ENCODE measurements at regions not wholly inside any gene's neighbourhood (a gene's known extent, or its start where the extent isn't known, plus 50 kb on each side); places are given as distances from the start of the nearest gene placed in this dataset.

DNA sequence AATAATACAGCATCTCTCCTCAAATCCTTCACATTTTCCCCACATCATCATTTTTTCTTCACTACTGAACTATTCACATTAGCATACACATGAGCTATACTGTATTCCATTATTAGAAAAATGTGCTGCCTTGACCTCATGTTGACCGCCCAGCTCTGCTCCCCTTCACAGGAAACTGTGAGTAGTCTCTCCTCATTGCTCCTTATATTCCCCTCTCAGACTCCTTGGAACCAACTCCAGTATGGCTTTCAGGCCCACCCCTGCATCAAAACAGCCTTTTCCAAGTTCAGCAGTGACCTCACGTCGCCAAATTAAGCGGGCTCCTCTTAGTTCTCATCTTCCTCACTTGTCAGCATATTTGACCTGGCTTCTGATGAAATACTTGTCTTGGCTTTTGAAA lies 59.2 kb upstream of the SPAG17 start:
- intact Hi-C loops (cut with DNase I) = no loop called here
- no peak for ATAC-seq
- Histone ChIP-seq H3K27me3 (no peaks in the 10 kb centered on the region), H3K9me3 (no peaks in the 10 kb centered on the region), H3K36me3 (no peaks in the 10 kb centered on the region), H3K27ac (no peak overlapping the region), H3K4me1 (no peaks in the 10 kb centered on the region), H3K4me3 (no peak overlapping the region)
- TF ChIP-seq, protein P1, sequence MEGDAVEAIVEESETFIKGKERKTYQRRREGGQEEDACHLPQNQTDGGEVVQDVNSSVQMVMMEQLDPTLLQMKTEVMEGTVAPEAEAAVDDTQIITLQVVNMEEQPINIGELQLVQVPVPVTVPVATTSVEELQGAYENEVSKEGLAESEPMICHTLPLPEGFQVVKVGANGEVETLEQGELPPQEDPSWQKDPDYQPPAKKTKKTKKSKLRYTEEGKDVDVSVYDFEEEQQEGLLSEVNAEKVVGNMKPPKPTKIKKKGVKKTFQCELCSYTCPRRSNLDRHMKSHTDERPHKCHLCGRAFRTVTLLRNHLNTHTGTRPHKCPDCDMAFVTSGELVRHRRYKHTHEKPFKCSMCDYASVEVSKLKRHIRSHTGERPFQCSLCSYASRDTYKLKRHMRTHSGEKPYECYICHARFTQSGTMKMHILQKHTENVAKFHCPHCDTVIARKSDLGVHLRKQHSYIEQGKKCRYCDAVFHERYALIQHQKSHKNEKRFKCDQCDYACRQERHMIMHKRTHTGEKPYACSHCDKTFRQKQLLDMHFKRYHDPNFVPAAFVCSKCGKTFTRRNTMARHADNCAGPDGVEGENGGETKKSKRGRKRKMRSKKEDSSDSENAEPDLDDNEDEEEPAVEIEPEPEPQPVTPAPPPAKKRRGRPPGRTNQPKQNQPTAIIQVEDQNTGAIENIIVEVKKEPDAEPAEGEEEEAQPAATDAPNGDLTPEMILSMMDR (IDR thresholded peaks at IDR 0.05) = no peak
- TF ChIP-seq POLR2A (IDR thresholded peaks at IDR 0.05) = no peak
- DNase-seq = no peak
- WGBS (ENCODE audit: insufficient coverage, low coverage, low lambda C conversion rate, missing lambda C conversion rate) = 43% methylated on average over 3 of the region's 4 CpGs

GRCh38 chr1:118243269-118243668 lies 58.2 kb upstream of the SPAG17 start:
- H3K4me1 ChIP-seq = no peaks in the 10 kb centered on the region
- H3K27ac ChIP-seq = no peak overlapping the region
- intact Hi-C loops (cut with DNase I) = no loop called here
- TF ChIP-seq, protein P1 (IDR thresholded peaks at IDR 0.05) = no peak
- TF ChIP-seq POLR2A (IDR thresholded peaks at IDR 0.05) = no peak
- ATAC-seq (no peak), DNase-seq (no peak)
- H3K36me3 ChIP-seq = no peaks in the 10 kb centered on the region
- no peaks in the 10 kb centered on the region for H3K27me3 ChIP-seq
- H3K4me3 ChIP-seq = no peak overlapping the region
- no peaks in the 10 kb centered on the region for H3K9me3 ChIP-seq
- WGBS (ENCODE audit: insufficient coverage, low coverage, low lambda C conversion rate, missing lambda C conversion rate) = 47% methylated on average over 4 of the region's 4 CpGs

Small RNAs in the stretch of these regions (small RNA-seq; reads per million reads assigned to genes)
- 0.10 to 0.26 reads per million in 2 experiments for gene RNA5SP56
